Omental fat pad (tissue), 3 donors: ENCODE measurements at regions not wholly inside any gene's neighbourhood (a gene's known extent, or its start where the extent isn't known, plus 50 kb on each side); places are given as distances from the start of the nearest gene placed in this dataset.

Experiments used
- ATAC-seq: fragments of 150-250 bp; one replicate; pipeline ENCODE4 v1.9.1; 2016; ENCODE audit warnings: mild to moderate bottlenecking, moderate library complexity; ENCODE audit not compliant: low FRiP score
- DNase-seq: peaks from one replicate; pipeline ENCODE4 v3.0.0-alpha.2; 2019; ENCODE audit warnings: low spot score
- CTCF ChIP-seq, 3 donors: fragments of 450-650 bp; IDR thresholded peaks; one replicate each; pipeline ENCODE4 v1.5.1; 2016 to 2017; ENCODE audit warnings: antibody characterized with exemption in 3 of 3, mild to moderate bottlenecking in 3 of 3, moderate library complexity in 2 of 3

GRCh38 chr2:177029075-177029474 lies 183.5 kb upstream of the HNRNPA3 start:
- ATAC-seq, result no peak
- TF ChIP-seq CTCF (IDR thresholded peaks at IDR 0.05), result no peak

GRCh38 chr2:177029501-177029900 lies 183.1 kb upstream of the HNRNPA3 start:
- ATAC-seq, result no peak
- DNase-seq, result no peak
- TF ChIP-seq CTCF (IDR thresholded peaks at IDR 0.05), result no peak

More at GRCh38 chr2:177029075-177029474, 183.5 kb upstream of the HNRNPA3 start:
- DNase-seq, result no peak

GRCh38 chr2:177029901-177030300 lies 182.7 kb upstream of the HNRNPA3 start:
- DNase-seq, result no peak
- ATAC-seq, result no peak
- no peak for TF ChIP-seq CTCF (IDR thresholded peaks at IDR 0.05)

GRCh38 chr2:177030451-177031105 lies 182.0 kb upstream of the HNRNPA3 start:
- ATAC-seq (no peak), DNase-seq (no peak)
- TF ChIP-seq CTCF (IDR thresholded peaks at IDR 0.05), result no peak

GRCh38 chr2:177031438-177032180 lies 181.0 kb upstream of the HNRNPA3 start:
- ATAC-seq (no peak), DNase-seq (no peak)
- no peak for TF ChIP-seq CTCF (IDR thresholded peaks at IDR 0.05)

- no peak for ATAC-seq
- TF ChIP-seq CTCF (IDR thresholded peaks at IDR 0.05), result no peak
- DNase-seq, result no peak
These were observed 175.8 kb upstream of the HNRNPA3 start for GRCh38 chr2:177036747-177037146.

- ATAC-seq, result no peak
- no peak for DNase-seq
- TF ChIP-seq CTCF (IDR thresholded peaks at IDR 0.05), result no peak
These were observed 175.0 kb upstream of the HNRNPA3 start for GRCh38 chr2:177037569-177037968.
